ENCODE measurements at regions not wholly inside any gene's neighbourhood (a gene's known extent, or its start where the extent isn't known, plus 50 kb on each side); places are given as distances from the start of the nearest gene placed in this dataset.

GRCh38 chr6:140134224-140134623, 759.8 kb upstream of the CITED2 start:
- TF ChIP-seq POLR2AphosphoS5 (IDR thresholded peaks at IDR 0.05) = no peak
- TF ChIP-seq CTCF (IDR thresholded peaks at IDR 0.05) = no peak
